Duodenal mucosa (tissue), 2 donors: ENCODE measurements at regions not wholly inside any gene's neighbourhood (a gene's known extent, or its start where the extent isn't known, plus 50 kb on each side); places are given as distances from the start of the nearest gene placed in this dataset.

Experiments
- H3K27ac ChIP-seq: one replicate; pipeline ENCODE4 v1.7.0; 2013; ENCODE audit warnings: low read depth, low read length
- H3K27me3 ChIP-seq, 2 donors: one replicate each; pipeline ENCODE4 v1.7.0; 2013; ENCODE audit warnings: low read length in 2 of 2, control low read depth in 1 of 2; ENCODE audit not compliant: insufficient read depth in 2 of 2, control insufficient read depth in 1 of 2
- H3K36me3 ChIP-seq, 2 donors: one replicate each; pipeline ENCODE4 v1.7.0; 2013; ENCODE audit warnings: low read length in 2 of 2, control low read depth in 1 of 2; ENCODE audit not compliant: insufficient read depth in 2 of 2, control insufficient read depth in 1 of 2
- H3K4me1 ChIP-seq, 2 donors: one replicate each; pipeline ENCODE4 v1.7.0; 2013; ENCODE audit warnings: low read length in 2 of 2, control low read depth in 1 of 2; ENCODE audit not compliant: insufficient read depth in 2 of 2, control insufficient read depth in 1 of 2
- H3K4me3 ChIP-seq, 2 donors: one replicate each; pipeline ENCODE4 v1.7.0; 2013; ENCODE audit warnings: low read length in 2 of 2, low read depth in 1 of 2
- H3K9ac ChIP-seq, 2 donors: one replicate each; pipeline ENCODE4 v1.7.0; 2013; ENCODE audit warnings: low read length in 2 of 2, low read depth in 1 of 2
- H3K9me3 ChIP-seq, 2 donors: one replicate each; pipeline ENCODE4 v1.7.0; 2013; ENCODE audit warnings: low read length in 2 of 2, control low read depth in 1 of 2; ENCODE audit not compliant: control insufficient read depth in 1 of 2

DNA sequence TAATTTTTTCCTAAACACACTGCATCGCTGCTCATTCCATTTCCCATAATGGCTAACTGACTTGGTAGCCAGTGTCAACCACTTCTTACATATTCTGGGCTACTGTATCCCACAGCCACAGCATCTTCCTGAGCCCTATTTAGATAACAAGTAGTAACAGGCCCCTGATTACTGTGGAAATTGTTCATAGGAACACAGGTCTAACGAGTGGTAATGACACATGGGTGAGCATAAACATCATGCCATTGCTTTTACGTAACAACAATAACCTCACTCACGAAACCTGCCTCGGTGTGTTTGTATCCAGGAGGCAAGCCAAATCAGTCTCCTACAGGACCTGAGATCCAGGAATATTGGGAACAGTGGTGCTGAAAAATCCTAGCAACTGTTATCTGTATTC is 438.6 kb downstream of the KLF5 start:
- no peaks in the 10 kb centered on the region for H3K9me3 ChIP-seq
- H3K27me3 ChIP-seq, result no peaks in the 10 kb centered on the region
- H3K27ac ChIP-seq, result no peak overlapping the region
- no peak overlapping the region for H3K9ac ChIP-seq
- H3K4me1 ChIP-seq, result no peaks in the 10 kb centered on the region
- no peaks in the 10 kb centered on the region for H3K36me3 ChIP-seq
- H3K4me3 ChIP-seq, result no peak overlapping the region

DNA sequence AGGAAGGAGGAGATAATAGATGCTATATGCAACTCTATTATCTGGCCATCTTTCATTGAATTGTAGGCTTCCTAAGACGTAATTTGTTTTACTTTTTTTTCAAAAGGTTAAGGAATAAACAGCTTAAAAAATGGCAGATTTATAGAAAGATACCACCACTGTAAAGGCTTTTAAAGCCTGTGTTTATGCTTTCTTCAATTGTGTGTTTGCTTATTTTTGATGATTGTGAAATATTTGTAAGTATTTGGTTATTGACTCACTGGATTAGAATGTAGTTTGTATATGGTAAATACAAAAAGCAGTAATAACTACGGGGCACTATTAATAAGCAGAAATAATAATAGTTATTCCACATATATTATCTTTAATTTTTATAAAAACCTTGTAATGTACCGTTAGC is 437.9 kb downstream of the KLF5 start:
- Histone ChIP-seq H3K9ac (no peak overlapping the region), H3K4me3 (no peak overlapping the region), H3K36me3 (no peaks in the 10 kb centered on the region), H3K9me3 (no peaks in the 10 kb centered on the region), H3K27ac (no peak overlapping the region), H3K27me3 (no peaks in the 10 kb centered on the region), H3K4me1 (no peaks in the 10 kb centered on the region)

DNA sequence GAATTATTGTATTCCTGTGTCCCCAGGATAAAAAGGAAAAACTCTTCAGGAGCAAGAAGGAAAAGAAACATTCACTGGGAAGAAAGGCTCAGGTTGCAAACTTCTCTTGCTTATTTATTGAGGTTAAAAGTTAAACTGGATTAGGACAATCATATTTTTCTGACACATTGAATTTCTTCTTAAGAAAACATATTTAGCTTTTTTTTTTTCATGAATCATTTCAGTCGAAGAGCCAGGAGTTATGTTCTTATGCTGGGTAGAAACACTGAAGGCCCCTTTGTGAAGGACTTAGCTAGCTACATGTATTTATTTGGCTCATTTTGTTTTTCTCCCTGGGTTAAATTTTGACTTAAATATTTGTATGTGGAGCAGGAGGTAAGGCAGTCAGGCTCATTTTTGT is 434.0 kb downstream of the KLF5 start:
- H3K4me3 ChIP-seq, result no peak overlapping the region
- no peaks in the 10 kb centered on the region for H3K36me3 ChIP-seq
- H3K27me3 ChIP-seq, result no peaks in the 10 kb centered on the region
- no peak overlapping the region for H3K9ac ChIP-seq
- no peaks in the 10 kb centered on the region for H3K4me1 ChIP-seq
- H3K27ac ChIP-seq, result no peak overlapping the region
- H3K9me3 ChIP-seq, result peaks cover 4 to 6% of the 10 kb centered on the region in 2 donors

DNA sequence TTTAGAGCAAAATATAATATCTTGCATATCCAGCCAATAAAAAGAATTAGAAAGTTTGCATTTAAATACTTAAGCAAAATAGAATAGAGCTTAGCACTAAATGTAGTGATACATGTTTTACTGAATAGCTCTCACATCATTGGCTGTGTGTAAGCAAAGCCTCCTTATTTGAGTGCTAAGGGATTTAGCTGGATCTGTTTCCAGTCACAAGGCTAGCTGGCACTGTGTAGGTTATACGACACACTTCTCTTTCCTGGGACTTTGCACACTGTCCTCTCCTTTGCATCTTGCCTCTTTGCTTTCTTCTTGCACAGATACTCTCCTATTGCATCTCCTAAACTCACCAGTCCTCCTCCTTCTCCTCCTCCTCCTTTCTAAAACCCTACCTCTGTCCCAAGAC is 423.8 kb downstream of the KLF5 start:
- no peak overlapping the region for H3K9ac ChIP-seq
- H3K27me3 ChIP-seq, result no peaks in the 10 kb centered on the region
- no peak overlapping the region for H3K4me3 ChIP-seq
- H3K4me1 ChIP-seq, result no peaks in the 10 kb centered on the region
- no peaks in the 10 kb centered on the region for H3K36me3 ChIP-seq
- H3K27ac ChIP-seq, result no peak overlapping the region
- no peaks in the 10 kb centered on the region for H3K9me3 ChIP-seq

DNA sequence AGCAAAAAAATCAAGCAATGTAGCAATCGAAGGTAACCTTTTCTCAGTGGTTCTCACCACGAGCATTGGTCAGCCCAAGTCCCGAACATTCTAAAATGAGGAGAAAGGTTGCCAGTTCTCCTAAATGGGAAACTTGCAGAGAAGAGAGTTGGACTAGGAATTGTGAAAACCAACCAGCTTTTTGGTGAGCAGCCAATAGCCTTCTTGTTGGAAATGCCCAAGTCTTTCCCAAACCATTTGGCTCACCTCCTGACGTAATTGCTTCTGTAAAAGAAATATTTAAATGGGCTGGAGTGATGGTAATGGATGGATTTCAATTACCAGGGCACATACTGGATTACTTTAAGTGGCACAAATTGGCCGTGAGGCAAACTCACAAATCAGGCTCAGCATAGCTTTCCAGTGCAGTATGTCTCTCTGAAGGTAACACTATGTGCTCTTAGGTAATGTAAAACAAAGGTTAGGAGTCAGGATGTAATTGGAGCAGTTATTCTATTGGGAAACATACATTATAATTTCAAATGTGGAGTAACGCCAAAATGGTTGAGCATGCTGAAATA is 423.2 kb downstream of the KLF5 start:
- H3K27me3 ChIP-seq, result no peaks in the 10 kb centered on the region
- no peak overlapping the region for H3K4me3 ChIP-seq
- H3K4me1 ChIP-seq, result no peaks in the 10 kb centered on the region
- H3K36me3 ChIP-seq, result no peaks in the 10 kb centered on the region
- no peak overlapping the region for H3K9ac ChIP-seq
- no peak overlapping the region for H3K27ac ChIP-seq
- H3K9me3 ChIP-seq, result no peaks in the 10 kb centered on the region

DNA sequence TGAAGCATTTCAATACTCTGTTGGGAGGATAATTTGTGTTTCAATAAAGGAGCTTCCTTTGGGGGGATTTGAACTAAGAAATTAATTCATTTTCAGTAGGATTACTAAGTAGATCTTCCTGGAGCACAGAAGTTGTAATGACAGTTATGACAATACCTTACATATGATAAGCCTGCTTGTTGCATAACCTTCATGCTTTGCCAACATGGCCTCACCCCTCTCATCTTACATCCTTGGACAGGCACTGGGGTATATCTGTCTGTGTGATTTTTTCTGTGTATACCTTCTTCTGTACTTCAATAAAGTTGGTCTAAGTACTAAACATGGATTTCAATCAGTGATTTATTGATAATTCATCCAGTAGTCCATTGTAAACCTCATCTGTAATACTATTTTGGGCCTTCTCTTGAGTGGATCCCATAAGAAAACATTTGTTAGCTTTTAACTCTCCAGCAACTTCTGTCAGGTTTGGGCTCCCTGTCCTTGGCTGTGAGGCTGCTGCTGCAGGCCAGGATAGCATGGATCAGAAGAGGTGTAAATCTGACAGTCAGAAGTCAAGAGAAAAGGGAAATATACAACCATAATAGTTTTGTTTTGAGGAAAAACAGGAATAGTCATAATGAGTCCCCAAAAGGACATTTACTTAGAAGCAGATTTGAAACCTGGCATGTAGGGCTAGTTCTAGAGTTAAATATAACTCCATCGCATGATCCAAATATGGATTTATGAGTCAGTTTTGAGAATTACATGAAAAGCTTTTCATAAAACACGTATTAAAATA is 422.2 kb downstream of the KLF5 start:
- Histone ChIP-seq H3K9me3 (no peaks in the 10 kb centered on the region), H3K4me3 (no peak overlapping the region), H3K36me3 (no peaks in the 10 kb centered on the region), H3K27ac (no peak overlapping the region), H3K4me1 (no peaks in the 10 kb centered on the region), H3K27me3 (no peaks in the 10 kb centered on the region), H3K9ac (no peak overlapping the region)

DNA sequence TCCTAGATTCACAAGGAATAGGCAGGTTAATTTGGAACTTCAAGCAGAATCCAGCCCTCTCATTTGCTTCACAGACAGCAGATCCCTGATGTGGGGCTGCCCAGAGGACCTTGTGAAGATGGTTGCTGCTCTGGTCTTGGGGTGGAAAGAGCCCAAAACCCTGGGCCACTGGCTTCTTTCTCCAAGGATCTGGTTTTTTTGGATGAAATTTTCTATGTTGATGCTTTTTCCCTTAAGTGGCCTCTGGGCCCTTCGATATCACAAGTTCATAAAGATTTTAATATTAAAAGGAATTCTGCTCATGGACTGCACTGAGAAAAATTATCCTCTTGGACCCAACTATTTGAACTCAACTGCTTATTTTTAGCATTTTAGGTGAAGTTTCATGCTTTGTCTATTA is 421.1 kb downstream of the KLF5 start:
- Histone ChIP-seq H3K27me3 (no peaks in the 10 kb centered on the region), H3K9me3 (no peaks in the 10 kb centered on the region), H3K36me3 (no peaks in the 10 kb centered on the region), H3K4me3 (no peak overlapping the region), H3K27ac (no peak overlapping the region), H3K9ac (no peak overlapping the region), H3K4me1 (no peaks in the 10 kb centered on the region)

DNA sequence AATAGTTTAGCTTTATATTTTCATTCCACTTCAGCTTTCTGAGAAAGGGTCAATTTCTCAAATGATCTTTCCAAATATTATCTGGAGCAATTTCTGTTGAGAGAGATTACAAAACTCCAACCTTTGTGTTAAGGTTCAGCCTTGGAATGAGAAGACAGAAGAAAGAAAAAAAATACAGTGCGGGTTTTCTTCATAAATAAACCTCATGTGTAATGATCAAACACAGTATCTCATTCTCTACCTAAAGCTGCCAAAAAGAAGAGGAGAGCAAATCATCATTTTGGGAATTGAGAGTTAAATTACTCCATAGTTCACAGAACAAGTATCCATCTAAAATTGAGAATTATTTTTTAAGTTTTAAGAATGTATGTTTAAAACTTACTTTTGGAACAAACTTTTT is 420.5 kb downstream of the KLF5 start:
- H3K27me3 ChIP-seq, result no peaks in the 10 kb centered on the region
- H3K4me3 ChIP-seq, result no peak overlapping the region
- no peak overlapping the region for H3K27ac ChIP-seq
- H3K36me3 ChIP-seq, result no peaks in the 10 kb centered on the region
- no peaks in the 10 kb centered on the region for H3K4me1 ChIP-seq
- no peaks in the 10 kb centered on the region for H3K9me3 ChIP-seq
- no peak overlapping the region for H3K9ac ChIP-seq

DNA sequence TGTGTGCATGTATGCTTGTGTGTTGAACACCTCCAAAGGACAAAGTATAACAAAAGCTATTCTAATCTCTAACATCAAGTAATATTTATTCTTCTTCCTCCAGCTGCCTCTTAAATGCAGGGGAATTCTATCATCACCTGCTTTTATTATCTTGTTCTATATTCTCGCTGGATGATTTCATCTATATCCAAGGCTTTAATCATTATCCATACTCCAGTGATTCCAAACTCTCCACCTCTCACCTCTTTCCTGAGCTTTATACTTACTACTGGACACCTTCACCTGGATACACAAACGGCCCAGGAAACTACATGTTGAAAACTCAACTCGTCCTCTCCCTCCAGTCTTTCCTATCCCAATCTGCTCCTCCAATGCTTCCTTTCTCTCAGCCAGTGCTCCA is 418.6 kb downstream of the KLF5 start:
- Histone ChIP-seq H3K4me3 (no peak overlapping the region), H3K9ac (no peak overlapping the region), H3K4me1 (no peaks in the 10 kb centered on the region), H3K27me3 (no peaks in the 10 kb centered on the region), H3K9me3 (no peaks in the 10 kb centered on the region), H3K27ac (no peak overlapping the region), H3K36me3 (no peaks in the 10 kb centered on the region)

DNA sequence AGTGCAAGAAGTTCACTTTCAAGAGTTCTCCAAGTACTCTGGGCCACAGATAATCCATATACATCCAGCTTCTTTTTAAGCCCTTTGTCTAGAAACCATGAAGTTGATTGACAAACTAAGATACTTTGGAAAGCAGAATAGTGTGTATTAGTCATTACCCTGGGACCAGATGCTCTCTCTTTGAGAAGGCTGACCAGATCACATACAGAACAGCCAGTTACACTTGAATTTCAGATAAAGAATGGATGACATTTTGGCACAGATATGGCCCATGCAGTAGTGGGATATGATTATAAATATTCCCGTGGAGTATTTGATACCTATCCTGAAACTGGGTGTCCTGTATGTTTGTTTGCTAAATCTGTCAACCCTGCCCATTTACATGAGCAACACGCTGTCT is 414.2 kb downstream of the KLF5 start:
- H3K4me3 ChIP-seq, result no peak overlapping the region
- H3K27me3 ChIP-seq, result no peaks in the 10 kb centered on the region

More for the DNA sequence above, 414.2 kb downstream of the KLF5 start:
- no peaks in the 10 kb centered on the region for H3K9me3 ChIP-seq
- no peak overlapping the region for H3K9ac ChIP-seq
- H3K4me1 ChIP-seq, result no peaks in the 10 kb centered on the region
- no peaks in the 10 kb centered on the region for H3K36me3 ChIP-seq
- H3K27ac ChIP-seq, result no peak overlapping the region
